ENCODE measurements at regions not wholly inside any gene's neighbourhood (a gene's known extent, or its start where the extent isn't known, plus 50 kb on each side); places are given as distances from the start of the nearest gene placed in this dataset.
A peak's percentile ranks its signal among the peaks of the same experiment; 100 is the strongest.

DNA sequence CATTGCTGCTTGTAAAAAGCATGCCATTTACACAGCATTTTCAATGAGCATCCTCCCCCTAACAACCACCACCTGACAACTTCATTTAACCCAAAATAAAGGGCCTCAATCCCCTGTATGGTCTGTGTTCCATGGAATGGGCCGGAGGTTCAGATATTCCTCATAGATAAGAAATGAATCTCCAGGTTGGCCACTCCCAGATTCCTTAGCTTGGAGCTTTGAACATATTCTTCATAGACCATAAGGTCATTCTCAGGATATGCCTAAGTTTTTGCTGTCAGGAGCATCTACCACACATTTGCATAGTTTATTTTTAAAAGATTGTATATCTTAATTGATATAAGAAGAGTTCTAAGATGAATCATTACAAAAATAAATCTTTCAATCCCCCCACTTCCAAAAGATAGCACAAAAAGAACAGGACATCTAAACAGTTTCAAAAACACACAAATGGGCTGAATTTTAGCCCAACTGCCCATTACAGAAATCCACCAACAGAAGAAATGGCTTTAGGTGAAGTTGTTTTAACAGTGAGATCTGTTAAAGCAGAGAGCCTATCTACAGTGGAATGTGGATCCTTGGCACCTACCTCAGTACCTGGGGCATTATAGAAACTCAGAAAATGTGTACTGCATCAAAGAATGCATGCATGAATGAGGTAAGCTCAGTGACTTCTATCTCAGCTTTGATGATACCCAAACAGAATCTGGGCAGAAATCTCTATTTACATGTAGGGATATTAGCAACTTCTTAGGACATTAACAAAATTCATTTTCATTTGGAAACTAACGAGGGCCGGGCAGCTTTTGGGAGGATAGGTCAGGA, 179.8 kb downstream of the SEC61B start:
- no peak for DNase-seq

DNA sequence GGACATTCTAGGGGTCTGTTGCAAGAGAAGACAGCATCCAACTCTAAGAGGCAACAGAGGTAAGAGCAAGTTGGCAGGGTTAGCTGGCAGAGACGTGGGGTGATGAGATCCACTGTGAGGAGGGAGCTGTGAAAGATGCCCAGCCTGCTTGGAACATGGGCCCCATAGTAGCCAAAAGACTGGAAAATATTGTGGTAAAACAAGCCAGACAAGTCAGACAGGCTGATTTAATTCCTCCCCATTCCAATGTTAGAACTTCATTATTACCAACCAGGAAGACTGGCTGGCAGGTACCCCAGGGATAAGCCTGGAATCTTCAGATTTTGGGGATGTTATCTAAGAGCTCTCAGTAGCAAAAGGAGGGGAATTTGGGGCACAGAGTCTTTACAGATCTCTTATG, 181.3 kb downstream of the SEC61B start:
- no peak for DNase-seq

DNA sequence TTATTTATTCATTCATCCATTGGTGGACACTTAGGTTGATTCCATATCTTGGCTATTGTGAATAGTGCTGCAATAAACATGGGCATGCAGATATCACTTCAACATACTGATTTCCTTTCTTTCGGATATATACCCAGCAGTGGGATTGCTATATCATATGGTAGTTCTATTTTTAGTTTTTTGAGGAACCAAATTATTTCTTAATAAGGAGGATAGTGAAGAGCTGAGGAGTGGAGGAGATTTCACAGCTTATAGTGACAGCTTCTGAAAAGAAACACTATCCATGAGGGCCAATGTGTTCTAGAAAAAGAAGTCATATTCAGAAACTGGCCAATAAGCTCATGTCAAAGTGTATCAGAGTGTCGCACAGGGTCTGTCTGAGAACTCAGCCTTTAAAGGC, 183.3 kb downstream of the SEC61B start:
- DNase-seq = no peak

DNA sequence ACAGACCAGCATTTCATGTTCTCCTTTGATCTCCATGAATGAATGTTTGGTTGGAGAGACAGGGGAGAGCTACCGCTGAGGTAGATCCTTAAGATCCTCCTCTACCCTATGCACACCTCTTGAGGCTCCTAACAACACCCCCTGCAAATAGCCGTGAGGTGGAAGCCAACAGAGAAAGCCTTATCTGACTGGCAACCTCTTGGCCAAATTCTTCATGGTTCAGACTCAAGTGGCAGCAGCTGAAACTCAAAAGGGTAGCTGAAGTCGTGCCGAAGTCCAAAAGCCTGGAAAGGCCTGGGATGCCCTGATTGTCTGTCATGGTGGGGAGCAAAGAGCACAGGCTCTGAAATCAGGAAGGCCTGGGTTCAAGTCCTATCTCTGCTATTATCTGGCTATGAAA, 184.9 kb downstream of the SEC61B start:
- DNase-seq = no peak

DNA sequence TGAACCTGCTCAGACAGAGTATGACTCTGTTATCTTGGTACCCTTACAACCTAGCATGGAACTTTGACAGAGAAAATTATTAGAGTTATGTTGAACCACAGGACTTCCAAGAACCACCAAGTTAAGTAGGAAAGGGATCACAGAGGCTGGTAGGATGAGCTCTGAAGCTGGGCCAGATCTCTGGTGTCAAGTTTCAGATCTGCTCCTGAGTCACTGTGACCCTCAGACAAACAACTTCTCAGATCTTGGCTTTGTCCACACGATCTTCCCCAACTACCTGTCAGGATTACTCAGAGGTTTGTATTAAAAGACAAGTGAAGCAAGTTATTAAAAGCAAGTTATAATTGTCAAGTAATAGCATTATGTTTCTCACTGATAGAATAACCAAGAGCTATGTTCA, 189.0 kb downstream of the SEC61B start:
- DNase-seq = no peak

DNA sequence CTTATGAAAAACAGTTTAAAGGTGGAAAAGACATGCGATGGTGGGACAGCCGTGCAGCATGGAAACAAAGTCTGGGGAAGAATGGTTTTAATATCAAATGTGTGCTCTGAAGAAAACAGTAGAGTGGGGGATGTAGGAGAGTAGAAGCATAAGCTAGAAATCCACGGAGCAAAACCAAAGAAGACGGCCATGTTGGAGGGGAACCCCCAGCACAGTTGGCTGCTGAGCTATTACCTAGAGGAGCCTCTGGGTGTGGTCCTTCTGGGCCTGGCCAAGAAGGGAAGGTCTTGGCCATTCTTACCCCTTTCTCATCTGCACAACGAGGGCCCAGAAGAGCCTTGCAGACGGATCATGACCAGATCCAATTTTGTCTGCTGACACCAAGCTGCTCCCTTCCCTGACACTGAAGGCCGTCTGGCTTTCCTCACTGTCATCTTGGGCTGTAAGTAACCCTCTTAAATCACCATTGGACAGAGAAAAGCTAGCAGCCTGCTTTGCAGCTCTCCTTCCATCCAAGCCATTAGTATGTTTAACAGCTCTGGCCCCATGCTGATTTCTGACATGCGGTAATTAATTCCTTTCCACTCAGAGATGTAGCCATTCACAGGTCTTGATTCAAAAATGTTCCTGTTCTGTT, 189.5 kb downstream of the SEC61B start:
- DNase-seq = no peak

DNA sequence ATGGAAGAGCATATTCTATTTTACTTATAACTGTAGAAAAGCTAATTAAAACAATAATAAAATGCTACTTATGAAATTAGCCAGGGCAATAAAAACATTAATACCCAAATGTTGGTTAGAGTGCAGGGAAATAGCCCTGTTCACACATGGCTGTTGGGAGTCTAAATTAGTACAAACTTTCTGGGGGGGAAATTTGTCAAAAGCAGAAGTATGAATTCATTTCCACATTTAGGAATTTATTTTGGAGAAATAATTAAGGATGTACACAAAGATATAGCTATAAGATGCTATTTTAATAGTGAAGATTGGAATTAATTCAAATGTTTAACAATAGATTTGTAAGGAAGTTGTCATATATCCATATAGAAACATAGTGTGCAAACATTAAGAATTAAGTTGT, 190.5 kb downstream of the SEC61B start:
- DNase-seq = no peak

DNA sequence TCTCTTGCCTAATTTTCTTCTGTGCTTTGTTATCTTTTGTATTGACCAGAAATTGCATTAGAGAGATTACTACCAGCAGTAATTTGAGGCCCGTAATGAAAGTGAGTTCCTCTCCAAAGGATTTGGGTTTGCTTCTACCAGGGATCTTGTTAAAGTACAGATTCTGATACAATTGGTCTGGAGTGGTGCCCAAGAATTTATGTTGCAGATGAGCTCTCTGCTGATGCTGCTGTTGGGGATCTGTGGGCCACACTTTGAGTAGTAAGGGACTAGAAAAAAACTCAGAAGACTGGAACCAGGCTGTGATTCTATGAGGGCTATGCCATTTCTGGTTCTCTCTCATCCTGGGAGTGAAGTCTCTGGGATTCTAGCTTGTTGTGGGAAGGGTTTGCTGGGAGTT, 192.2 kb downstream of the SEC61B start:
- DNase-seq = no peak

DNA sequence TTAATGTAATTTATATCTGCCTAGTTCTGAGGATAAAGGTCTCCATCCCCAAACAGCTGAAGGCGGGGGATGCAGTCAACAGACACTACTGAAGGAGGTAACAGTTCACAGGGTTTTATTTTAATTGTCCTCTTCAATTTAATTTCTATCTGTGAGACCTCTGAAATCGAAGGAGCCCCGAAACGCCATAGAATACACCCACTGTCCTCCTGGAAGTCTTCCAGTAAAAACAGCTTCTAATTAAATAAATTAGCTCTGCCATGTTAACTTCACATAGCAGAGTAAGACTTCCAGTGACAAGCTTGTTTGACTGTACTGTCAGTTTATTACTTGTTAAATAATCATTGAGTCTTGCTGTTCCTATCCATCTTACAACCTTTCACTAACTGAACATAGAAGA, 193.5 kb downstream of the SEC61B start:
- no peak for DNase-seq

DNA sequence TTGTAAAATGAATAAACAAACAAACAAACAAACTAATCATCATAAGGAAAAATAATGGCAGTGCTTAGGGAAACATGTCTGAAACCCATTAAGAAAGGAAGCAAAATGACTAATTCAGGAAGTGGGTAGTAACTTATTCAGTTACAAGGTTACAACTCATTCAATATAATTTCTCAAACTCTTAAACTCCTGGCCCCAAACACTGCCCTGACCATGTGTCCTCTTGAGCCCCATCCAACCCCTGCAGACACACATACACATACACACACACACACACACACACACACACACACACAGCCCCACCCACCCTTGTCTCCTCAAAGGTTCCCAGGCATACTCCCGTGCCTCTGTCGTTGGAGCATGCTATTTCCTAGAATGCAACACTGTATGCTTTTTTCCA, 193.9 kb downstream of the SEC61B start:
- DNase-seq = no peak

DNA sequence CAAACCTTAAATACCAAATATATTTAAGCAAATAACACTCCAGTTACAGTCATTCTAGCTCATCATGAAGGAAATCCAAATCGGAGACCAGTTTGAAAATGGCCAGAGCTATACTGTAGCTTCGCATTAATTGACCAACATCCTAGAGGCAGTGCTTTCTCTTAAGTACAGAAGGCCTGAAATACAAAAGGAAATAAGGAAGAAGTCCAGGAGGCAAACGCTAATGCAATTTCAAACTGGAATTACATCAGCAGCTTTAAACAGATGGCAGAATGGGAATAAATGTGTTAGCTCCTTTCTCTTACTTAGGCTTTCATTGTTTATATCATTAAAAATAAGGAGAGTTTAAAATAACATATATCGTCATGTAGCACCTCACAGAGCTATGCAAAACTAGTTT, 197.0 kb downstream of the SEC61B start:
- DNase-seq = peak; percentile 32

DNA sequence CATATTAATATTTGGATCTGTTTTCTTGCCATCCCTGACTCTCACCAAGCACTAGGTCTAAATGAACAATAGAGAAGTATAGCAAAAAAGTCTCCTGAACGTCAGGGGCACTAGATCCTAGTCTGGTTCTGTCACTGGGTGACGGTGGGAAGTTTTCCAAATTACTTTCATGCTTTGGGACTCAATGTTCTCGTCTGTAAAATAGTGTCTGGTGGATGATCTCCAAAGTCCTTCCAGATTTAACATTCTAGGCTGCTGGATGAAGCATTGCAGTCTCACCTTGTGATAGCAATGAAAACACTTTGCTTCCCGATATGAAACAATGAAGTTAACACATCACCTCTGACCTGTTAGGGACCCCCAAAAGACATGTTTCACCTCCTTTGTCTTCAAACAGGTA, 199.3 kb downstream of the SEC61B start:
- DNase-seq = no peak

DNA sequence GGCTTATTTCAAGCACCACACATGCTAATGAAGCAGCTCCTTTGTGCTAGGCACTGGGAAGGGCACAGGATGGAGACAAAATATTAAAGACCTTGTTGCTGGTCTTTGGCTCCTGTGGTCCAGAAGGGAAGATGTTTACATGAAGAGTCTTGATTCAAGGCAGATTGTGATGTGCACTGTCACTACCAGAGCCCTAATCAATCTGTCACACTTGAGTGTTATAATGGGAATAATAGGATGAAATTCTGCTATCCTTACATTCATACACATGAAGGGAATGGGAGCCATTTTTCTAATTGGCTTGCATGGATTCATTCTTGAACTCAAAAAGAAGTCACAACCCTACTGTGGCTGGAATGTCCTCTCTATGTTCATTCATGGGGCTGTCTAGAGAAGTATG, 203.0 kb downstream of the SEC61B start:
- DNase-seq = no peak

DNA sequence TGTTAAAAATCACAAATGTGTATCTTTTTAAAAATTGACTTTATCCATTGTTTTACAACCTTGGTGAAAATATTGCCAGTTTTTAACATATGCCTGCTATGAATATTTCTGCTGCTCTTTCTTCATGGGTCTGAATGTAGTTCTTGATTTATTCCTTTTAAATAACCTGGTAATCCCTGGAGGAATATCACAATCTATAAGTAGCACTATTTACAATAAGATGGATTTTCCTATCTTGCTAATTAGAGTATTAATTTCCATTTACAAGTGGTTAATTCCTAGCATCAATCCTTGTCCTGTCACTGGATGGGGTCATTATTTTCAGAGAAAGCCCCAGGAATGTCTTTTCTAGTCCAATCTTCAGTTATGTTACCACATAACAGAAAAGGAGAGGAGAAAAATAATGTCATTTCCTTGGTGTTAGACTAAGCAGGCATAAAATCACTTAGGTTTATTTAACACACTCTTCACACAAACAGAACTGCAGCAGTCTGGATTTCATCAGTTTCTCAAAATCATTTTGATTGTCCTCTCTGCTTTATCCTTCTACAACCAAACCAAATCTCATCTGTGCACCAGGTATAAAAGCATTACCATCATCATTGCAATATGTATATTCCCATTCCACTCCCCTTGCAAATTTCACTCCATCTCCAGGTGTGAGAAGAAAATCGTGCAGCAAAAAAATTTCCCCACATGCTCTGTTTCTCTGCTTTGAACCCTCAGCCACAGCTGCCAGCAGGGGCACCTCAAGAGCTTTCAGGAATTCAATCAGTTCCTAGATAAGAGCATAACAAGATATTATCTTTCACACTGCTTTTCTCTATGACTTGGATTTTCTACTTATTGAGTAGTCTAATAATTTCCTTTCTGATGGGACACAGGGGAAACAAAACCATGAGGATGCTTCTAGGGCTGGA, 204.1 kb downstream of the SEC61B start:
- DNase-seq = no peak

DNA sequence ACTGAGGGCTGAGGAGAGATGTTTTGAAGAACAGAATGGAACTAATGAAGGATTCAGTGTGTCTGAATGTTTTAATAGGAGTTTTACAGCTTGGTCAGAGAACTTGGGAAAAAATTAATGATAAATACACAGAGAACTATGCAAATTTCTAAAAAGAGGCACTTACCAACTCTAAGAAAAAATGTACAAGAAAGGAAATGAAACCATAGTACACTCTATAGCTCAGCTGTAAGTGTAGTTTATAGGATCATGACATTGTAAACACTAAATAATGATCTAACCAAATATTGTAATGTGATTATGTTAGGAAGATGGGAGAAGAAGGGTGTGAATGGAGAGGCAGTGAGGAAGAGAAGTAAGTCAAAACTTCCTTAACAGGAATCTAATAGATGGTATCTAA, 205.2 kb downstream of the SEC61B start:
- no peak for DNase-seq

DNA sequence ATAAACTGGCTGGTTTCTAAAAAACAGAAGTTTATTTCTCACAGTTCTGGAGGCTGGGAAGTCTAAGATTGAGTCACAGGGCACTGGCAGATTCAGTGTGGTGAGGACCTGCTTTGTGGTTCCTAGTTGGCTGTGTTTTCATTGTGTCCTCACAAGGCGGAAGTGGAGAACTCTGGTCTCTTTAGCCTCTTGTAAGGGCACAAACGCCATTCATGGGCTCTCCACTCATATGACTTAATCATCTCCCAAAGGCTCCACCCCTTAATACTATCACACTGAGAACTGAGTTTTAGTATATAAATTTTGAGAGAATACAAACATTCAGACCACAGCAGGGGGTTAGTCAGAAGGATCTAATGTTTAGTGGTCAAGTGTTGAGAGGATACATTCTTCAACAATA, 208.2 kb downstream of the SEC61B start:
- DNase-seq = peak; percentile 74

DNA sequence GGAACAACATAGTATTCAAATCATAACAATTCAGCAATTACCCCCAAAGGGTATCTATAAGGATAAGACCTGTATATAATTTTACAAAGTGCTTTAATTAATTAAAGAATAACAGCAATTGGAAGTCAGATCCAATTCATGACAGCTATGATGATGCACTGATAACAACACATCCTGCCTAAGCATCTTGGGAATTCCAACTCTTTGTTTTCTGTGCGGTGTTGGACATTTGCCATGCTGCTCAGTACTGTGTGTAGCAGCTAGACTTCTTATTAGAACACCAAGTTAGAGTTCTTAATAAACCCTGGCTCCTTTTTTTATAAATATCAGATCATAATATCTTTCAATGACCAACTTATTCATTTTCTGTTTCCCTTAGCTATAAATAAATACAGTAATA, 209.0 kb downstream of the SEC61B start:
- DNase-seq = peak; percentile 72

DNA sequence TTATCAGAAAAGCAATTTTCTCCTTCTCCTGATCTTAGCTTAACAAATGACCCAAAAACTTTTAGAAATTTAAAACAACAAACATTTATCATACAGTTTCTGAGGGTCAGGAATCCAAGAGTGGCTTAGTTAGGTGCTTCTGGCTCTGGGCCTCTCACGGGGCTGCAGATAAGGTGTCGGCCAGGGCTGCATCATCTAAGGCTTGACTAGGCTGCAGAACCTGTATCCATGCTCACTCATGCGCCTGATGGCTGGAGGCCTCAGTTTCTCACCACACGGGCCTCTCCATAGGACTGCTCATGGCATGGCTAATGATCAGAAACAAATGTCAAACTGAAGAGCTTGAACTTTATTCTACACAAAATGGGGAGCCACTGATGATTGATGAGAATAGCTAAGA, 210.0 kb downstream of the SEC61B start:
- no peak for DNase-seq

DNA sequence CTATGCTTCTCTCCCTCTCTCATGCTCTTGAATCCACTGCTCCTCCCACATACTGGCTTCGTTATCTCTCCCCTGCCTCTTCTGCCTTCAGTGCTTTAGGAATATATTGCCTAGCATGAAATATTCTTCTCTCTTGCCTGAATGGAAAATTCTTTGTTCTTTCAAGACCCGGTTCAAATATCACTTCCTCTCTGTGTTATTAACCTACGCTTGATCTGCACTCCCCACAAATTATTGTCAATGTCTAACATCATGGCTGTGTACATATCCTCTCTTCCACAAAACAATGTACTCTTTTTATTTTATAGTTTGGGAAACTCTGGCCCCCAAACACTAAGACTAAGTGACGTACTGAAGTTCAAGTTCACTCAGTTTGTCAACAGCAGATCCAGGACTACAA, 211.0 kb downstream of the SEC61B start:
- DNase-seq = no peak

DNA sequence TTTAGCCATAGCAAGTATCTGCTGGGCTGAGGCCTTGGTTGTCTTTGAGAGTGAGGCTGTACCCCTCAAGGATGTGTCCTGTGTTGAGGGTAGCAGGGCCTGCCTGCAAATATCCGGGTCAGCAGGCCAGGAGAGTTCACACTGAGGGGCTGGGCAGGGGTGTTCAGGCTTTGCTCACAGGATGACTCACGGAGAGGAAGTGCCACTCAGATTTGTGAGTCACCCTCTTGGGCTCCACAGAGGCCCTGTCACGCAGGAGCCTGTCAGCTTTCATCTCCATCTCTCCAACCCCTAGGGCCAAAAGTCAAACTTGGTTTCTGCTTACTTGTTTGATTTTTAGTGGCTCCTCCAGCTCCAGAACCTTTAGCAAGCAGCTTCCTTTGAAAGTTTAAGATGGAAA, 211.5 kb downstream of the SEC61B start:
- peak; percentile 94 for DNase-seq

DNA sequence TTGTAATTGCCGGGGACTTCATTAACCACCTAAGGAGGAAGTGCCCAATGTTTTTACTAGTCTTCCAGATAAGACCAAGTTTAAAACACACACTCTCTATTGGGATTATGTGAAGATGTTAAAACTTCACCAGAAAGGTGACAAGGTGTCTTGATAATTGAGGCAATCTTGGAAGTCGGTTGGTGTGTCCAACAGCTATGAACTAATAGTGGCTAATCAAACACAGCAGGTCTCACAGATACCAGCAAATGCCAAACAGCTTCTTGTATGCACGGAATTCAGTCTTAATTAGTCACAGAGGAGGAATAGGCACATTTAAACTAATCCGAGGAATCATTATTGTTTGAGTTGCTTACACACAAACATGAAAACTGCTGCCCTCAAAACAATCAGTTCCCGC, 214.5 kb downstream of the SEC61B start:
- no peak for DNase-seq

DNA sequence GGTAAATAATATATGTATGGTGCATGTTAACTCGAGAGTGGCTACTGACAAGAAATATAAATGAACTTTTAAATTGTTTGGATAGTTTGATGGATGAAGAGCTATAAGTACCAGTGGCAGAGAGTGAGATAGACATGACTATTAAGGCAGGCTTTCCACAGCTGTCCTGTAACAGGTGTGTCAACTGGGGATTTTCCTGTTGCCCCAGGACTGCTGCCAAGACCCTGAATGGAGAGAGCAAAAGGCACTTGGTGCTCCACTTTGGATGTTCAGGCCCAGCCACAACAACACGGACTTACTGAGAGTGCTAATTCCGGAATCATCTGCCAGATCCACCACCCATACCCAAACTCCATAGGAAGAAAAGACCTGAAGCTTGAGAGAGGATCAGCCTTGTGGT, 215.1 kb downstream of the SEC61B start:
- no peak for DNase-seq

DNA sequence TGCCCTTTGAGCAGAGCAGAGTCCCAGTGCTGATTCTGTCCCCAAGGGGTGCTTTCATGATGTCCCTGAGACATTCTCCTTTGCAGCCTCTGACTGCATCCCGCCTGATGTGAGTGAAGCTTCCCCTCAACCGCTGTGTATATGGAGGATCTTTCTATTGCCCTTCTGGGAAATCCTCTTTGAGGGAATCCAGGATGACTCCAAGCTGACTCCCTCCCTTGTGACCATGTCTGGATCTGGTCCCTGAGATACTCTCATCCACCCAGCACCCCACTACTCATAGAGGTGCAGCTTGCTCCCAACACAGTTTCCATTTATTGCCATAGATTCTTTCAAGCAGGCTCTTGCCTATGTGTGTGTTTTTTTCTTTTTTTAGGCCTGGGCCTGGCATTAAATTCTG, 216.5 kb downstream of the SEC61B start:
- DNase-seq = no peak

DNA sequence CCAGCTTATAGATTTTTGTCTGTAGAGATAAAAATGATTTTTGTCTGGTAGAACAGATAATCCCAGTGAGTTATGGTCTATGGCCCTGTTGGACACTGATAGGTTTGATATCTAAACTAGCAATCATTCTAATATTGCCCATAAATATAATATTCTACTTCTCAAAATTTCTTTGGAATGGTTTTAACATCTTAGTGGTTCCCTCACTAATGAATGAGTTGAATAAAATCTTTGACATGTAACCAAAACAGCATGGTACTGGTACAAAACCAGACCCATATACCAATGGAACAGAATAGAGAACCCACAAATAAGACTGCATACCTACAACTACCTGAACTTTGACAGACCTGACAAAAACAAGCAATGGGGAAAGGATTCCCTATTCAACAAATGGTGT, 219.7 kb downstream of the SEC61B start:
- no peak for DNase-seq

Data from fibroblast of skin of back (primary cell).